Fibroblast of skin of left biceps (primary cell): ENCODE measurements at regions not wholly inside any gene's neighbourhood (a gene's known extent, or its start where the extent isn't known, plus 50 kb on each side); places are given as distances from the start of the nearest gene placed in this dataset.
"Not testable (repeated sequence)": the region's sequence is repeated elsewhere in the genome, so short reads cannot be mapped to it uniquely, and the experiment has no call there.

Experiments used
- DNase-seq, 2 experiments: peaks; one replicate each; pipeline ENCODE4 v3.0.0-alpha.2; 2013; ENCODE audit warnings: low read depth in 2 of 2

GRCh38 chr2:84217456-84217855, 241.6 kb downstream of the SUCLG1 start:
- DNase-seq: no peak

GRCh38 chr2:84214455-84214854, 244.6 kb downstream of the SUCLG1 start:
- DNase-seq: no peak

GRCh38 chr2:84212611-84213314, 246.3 kb downstream of the SUCLG1 start:
- DNase-seq: no peak

- DNase-seq: no peak
These were observed 249.1 kb downstream of the SUCLG1 start for GRCh38 chr2:84209941-84210340.

- DNase-seq: no peak
These were observed 254.1 kb downstream of the SUCLG1 start for GRCh38 chr2:84204995-84205394.

GRCh38 chr2:84202166-84202565, 256.9 kb downstream of the SUCLG1 start:
- DNase-seq: no peak

- DNase-seq: no peak
These were observed 257.9 kb downstream of the SUCLG1 start for GRCh38 chr2:84201158-84201557.

- no peak for DNase-seq
These were observed 261.2 kb downstream of the SUCLG1 start for GRCh38 chr2:84197901-84198300.

GRCh38 chr2:84194949-84195644, 264.0 kb downstream of the SUCLG1 start:
- DNase-seq: no peak

GRCh38 chr2:84194181-84194580, 264.9 kb downstream of the SUCLG1 start:
- DNase-seq: no peak

GRCh38 chr2:84187258-84187657, 271.8 kb downstream of the SUCLG1 start:
- no peak for DNase-seq

GRCh38 chr2:84181927-84182326, 277.2 kb downstream of the SUCLG1 start:
- DNase-seq: no peak

GRCh38 chr2:84177733-84178132, 281.3 kb downstream of the SUCLG1 start:
- DNase-seq: no peak

- DNase-seq: no peak
These were observed 283.1 kb downstream of the SUCLG1 start for GRCh38 chr2:84175970-84176369.

- no peak for DNase-seq
These were observed 283.7 kb downstream of the SUCLG1 start for GRCh38 chr2:84175340-84175739.

- DNase-seq: no peak
These were observed 286.0 kb downstream of the SUCLG1 start for GRCh38 chr2:84173041-84173440.

- DNase-seq: no peak
These were observed 288.1 kb downstream of the SUCLG1 start for GRCh38 chr2:84170979-84171378.

- no peak for DNase-seq
These were observed 289.2 kb downstream of the SUCLG1 start for GRCh38 chr2:84169871-84170270.

- DNase-seq: not testable (repeated sequence)
These were observed 290.5 kb downstream of the SUCLG1 start for GRCh38 chr2:84168552-84168951.

GRCh38 chr2:84165256-84165655, 293.8 kb downstream of the SUCLG1 start:
- no peak for DNase-seq

- DNase-seq: no peak
These were observed 298.6 kb downstream of the SUCLG1 start for GRCh38 chr2:84160453-84160852.

GRCh38 chr2:84158605-84159004, 300.5 kb downstream of the SUCLG1 start:
- no peak for DNase-seq

- no peak for DNase-seq
These were observed 306.6 kb downstream of the SUCLG1 start for GRCh38 chr2:84152462-84152861.
